BLaER1 treated with 17β-estradiol and CSF1 and Interleukin-3, amounts not matched to agents 10 nM and 100 nM (cell line): ENCODE measurements at regions not wholly inside any gene's neighbourhood (a gene's known extent, or its start where the extent isn't known, plus 50 kb on each side); places are given as distances from the start of the nearest gene placed in this dataset.
"Not testable (repeated sequence)": the region's sequence is repeated elsewhere in the genome, so short reads cannot be mapped to it uniquely, and the experiment has no call there.

ENCODE experiments used
- H3K27ac ChIP-seq, 11 experiments: shearing (Covaris generic); formaldehyde crosslinking; 2 replicates each; pipeline ENCODE4 v1.8.1; 2022
- H3K27me3 ChIP-seq, 11 experiments: shearing (Covaris generic); formaldehyde crosslinking; 2 replicates each; pipeline ENCODE4 v1.8.1; 2022
- H3K36me3 ChIP-seq, 11 experiments: shearing (Covaris generic); formaldehyde crosslinking; 2 replicates each; pipeline ENCODE4 v1.8.1; 2022
- H3K4me1 ChIP-seq, 10 experiments: shearing (Covaris generic); formaldehyde crosslinking; 2 replicates each; pipeline ENCODE4 v1.8.1; 2022
- H3K4me2 ChIP-seq, 11 experiments: shearing (Covaris generic); formaldehyde crosslinking; 2 replicates each; pipeline ENCODE4 v1.8.1; 2022
- H3K4me3 ChIP-seq, 10 experiments: shearing (Covaris generic); formaldehyde crosslinking; 2 replicates each; pipeline ENCODE4 v1.8.1; 2022
- H3K9ac ChIP-seq, 11 experiments: shearing (Covaris generic); formaldehyde crosslinking; 2 replicates each; pipeline ENCODE4 v1.8.1; 2022
- H3K9me3 ChIP-seq, 11 experiments: shearing (Covaris generic); formaldehyde crosslinking; replicated peaks in 1 of 11; 2 replicates each; pipeline ENCODE4 v1.8.1; 2022
- H4K20me1 ChIP-seq, 11 experiments: shearing (Covaris generic); formaldehyde crosslinking; 2 replicates each; pipeline ENCODE4 v1.8.1; 2022
- Cebpa-rat ChIP-seq, 11 experiments: shearing (Covaris generic); IDR thresholded peaks; 2 replicates each; pipeline ENCODE4 v1.8.1; 2022

- no peak for TF ChIP-seq Cebpa-rat (IDR thresholded peaks at IDR 0.05)
- Histone ChIP-seq H3K9me3 (no peaks in the 10 kb centered on the region), H4K20me1 (no peaks in the 10 kb centered on the region), H3K36me3 (no peaks in the 10 kb centered on the region), H3K9ac (no peak overlapping the region), H3K27ac (no peak overlapping the region), H3K4me3 (no peak overlapping the region), H3K4me2 (no peak overlapping the region), H3K4me1 (no peaks in the 10 kb centered on the region), H3K27me3 (no peaks in the 10 kb centered on the region)
Observed at GRCh38 chr16:5257462-5257861, 159.9 kb upstream of the EEF2KMT start.

GRCh38 chr16:5252791-5253190 lies 155.2 kb upstream of the EEF2KMT start:
- no peaks in the 10 kb centered on the region for H3K9me3 ChIP-seq
- TF ChIP-seq Cebpa-rat (IDR thresholded peaks at IDR 0.05) = no peak
- H3K36me3 ChIP-seq = no peaks in the 10 kb centered on the region
- no peak overlapping the region for H3K9ac ChIP-seq
- H3K4me2 ChIP-seq = no peak overlapping the region
- no peak overlapping the region for H3K27ac ChIP-seq
- H4K20me1 ChIP-seq = no peaks in the 10 kb centered on the region
- H3K4me3 ChIP-seq = no peak overlapping the region
- H3K27me3 ChIP-seq = no peaks in the 10 kb centered on the region
- H3K4me1 ChIP-seq = no peaks in the 10 kb centered on the region

- H3K36me3 ChIP-seq, H3K9ac ChIP-seq, H3K4me2 ChIP-seq, H3K9me3 ChIP-seq, H3K27me3 ChIP-seq, H3K4me3 ChIP-seq, H3K27ac ChIP-seq, H3K4me1 ChIP-seq, H4K20me1 ChIP-seq: not testable (repeated sequence)
Observed at GRCh38 chr16:5247403-5247802, 149.8 kb upstream of the EEF2KMT start.

DNA sequence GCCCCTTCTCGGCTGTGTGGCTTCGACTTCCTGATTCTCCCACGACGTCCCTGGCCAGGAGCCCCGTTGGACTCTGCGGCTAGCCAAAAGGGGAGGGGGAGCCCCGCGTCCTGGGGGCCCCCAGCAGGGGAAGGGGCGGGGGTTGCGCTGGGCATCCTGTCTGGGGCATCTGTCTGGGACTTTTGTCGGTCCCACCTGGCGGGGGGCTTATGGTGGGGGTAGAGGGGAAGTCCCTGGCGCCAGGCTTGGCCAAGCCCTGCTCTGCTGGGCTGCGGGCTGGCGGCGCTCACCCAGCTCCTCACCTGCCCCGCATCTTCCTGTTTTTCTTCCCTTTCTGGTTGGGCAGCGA lies 142.7 kb upstream of the EEF2KMT start:
- Histone ChIP-seq H3K27me3 (peaks cover 12 to 34% (median 22%) of the 10 kb centered on the region in 11 experiments), H3K4me2 (peak overlapping the region in 9 of 11 experiments; percentile 30 to 64 (median 50); a peak in 9 of 22 replicates), H3K4me3 (peak overlapping the region in 2 of 10 experiments; percentile 37 to 47; a peak in 1 of 20 replicates)
- not testable (repeated sequence) for H4K20me1 ChIP-seq, H3K36me3 ChIP-seq, H3K9ac ChIP-seq, H3K27ac ChIP-seq, H3K9me3 ChIP-seq, H3K4me1 ChIP-seq

- H4K20me1 ChIP-seq, H3K9ac ChIP-seq, H3K36me3 ChIP-seq, H3K27ac ChIP-seq, H3K9me3 ChIP-seq, H3K4me1 ChIP-seq: not testable (repeated sequence)
- H3K27me3 ChIP-seq = peaks cover 12 to 34% (median 22%) of the 10 kb centered on the region in 11 experiments
- peak overlapping the region in 7 of 10 experiments; percentile 27 to 55 (median 37); a peak in 8 of 20 replicates for H3K4me3 ChIP-seq
- H3K4me2 ChIP-seq = peak overlapping the region; percentile 31 to 64 (median 53); a peak in 17 of 22 replicates
Observed at GRCh38 chr16:5239472-5240277, 142.1 kb upstream of the EEF2KMT start.

DNA sequence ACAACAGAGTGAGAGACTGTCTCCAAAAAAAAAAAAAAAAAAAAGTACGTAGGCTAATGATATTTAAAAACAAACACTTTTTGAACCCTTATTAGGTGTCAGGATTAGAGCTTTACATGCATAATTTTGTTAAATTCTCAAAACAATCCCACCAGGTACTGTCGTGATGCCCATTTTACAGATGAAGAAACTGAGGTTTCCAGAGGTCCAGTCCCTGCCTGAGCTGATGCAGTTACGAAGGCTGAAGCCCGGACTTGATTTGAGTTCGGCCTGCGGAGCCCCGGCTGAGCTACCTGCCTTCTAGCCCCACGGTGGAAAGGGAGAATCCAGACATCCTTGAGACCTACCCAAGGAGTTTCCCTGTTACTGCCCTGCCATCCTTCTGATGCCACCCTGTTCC lies 137.5 kb upstream of the EEF2KMT start:
- Histone ChIP-seq H3K4me2 (no peak overlapping the region), H3K4me1 (peaks cover 0 to 6% (median 0%) of the 10 kb centered on the region in 10 experiments; a peak in 1 of 20 replicates), H3K4me3 (no peak overlapping the region), H3K9ac (no peak overlapping the region), H3K27ac (no peak overlapping the region), H4K20me1 (no peaks in the 10 kb centered on the region; a peak in 1 of 22 replicates), H3K36me3 (no peaks in the 10 kb centered on the region), H3K27me3 (peaks cover under 1 to 13% (median 7%) of the 10 kb centered on the region in 11 experiments; a peak in 20 of 22 replicates), H3K9me3 (peaks cover 0 to 6% (median 0%) of the 10 kb centered on the region in 11 experiments; a peak in 1 of 22 replicates)
- TF ChIP-seq Cebpa-rat (IDR thresholded peaks at IDR 0.05) = no peak

DNA sequence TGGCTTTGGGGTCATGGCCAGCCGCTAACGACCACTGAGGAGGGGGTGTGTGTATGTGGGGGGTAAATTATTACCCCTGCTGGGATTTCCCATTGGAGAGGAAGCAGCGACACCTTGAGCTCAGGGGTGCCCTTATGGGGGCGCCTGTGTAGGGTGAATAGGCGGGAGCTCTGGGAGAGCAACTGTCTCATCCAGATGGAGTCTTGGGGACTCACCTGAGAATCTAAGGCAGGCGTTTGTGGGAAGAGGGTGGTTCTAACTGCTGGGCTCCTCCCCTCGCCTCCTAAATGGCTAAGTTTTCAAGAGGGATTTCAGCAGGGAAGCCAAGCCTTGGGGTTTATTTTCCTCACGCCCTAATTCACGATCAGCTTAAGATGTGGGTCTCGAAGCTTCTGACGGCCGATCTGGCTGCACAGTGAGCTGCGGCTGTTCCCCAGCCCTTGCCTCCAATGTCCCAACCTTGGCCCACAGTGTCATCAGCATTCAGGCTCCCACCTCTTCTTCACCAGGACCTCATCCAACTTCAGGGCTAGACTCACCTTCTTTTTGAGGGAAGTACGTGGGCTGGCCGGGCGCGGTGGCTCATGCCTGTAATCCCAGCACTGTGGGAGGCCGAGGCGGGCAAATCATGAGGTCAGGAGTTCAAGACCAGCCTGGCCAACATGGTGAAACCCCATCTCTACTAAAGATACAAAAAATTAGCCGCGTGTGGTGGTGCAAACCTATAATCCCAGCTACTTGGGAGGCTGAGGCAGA lies 136.9 kb upstream of the EEF2KMT start:
- Histone ChIP-seq H3K9ac (no peak overlapping the region), H4K20me1 (no peaks in the 10 kb centered on the region; a peak in 2 of 22 replicates), H3K27ac (no peak overlapping the region), H3K9me3 (peaks cover 0 to 6% (median 0%) of the 10 kb centered on the region in 11 experiments; a peak in 1 of 22 replicates), H3K4me3 (no peak overlapping the region), H3K27me3 (peaks cover 0 to 8% (median 2%) of the 10 kb centered on the region in 11 experiments; a peak in 4 of 22 replicates), H3K4me1 (peaks cover 0 to 6% (median 0%) of the 10 kb centered on the region in 10 experiments; a peak in 1 of 20 replicates), H3K36me3 (no peaks in the 10 kb centered on the region), H3K4me2 (no peak overlapping the region)
- TF ChIP-seq Cebpa-rat (IDR thresholded peaks at IDR 0.05) = no peak

DNA sequence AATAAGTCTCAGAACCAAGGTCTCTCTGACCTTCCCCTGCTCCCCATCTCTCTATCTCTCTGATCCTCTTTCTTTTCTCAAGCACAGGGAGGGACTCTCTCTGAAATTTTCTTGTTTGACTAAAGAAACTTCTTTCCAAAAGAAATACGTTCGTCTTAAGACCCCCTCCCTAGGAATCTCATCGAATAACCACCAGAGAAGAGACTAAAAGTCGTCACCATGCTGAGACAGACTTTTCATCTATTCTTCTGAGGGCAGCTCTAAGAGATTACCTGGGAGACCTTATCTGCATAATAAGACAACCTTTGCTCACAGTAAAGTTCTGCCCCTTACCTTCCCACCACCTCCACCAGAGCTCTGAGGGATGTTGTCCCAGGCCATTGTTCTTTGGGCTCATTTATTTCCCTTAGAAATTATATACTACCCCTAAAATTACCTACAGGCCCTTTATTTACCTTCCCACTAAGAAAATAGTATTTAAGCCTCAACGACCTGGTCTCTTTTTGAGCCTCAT lies 133.7 kb upstream of the EEF2KMT start:
- Histone ChIP-seq H3K9me3 (peaks cover 0 to 6% (median 0%) of the 10 kb centered on the region in 11 experiments; a peak in 1 of 22 replicates), H3K9ac (no peak overlapping the region), H4K20me1 (peaks cover 0 to 4% (median 0%) of the 10 kb centered on the region in 11 experiments; a peak in 3 of 22 replicates), H3K4me2 (no peak overlapping the region), H3K4me3 (no peak overlapping the region), H3K36me3 (no peaks in the 10 kb centered on the region), H3K4me1 (peaks cover 0 to 6% (median 0%) of the 10 kb centered on the region in 10 experiments; a peak in 1 of 20 replicates), H3K27me3 (no peaks in the 10 kb centered on the region), H3K27ac (no peak overlapping the region)
- no peak for TF ChIP-seq Cebpa-rat (IDR thresholded peaks at IDR 0.05)

- no peak for TF ChIP-seq Cebpa-rat (IDR thresholded peaks at IDR 0.05)
- no peak overlapping the region for H3K4me3 ChIP-seq
- H3K27ac ChIP-seq = no peak overlapping the region
- H4K20me1 ChIP-seq = peaks cover 0 to 4% (median 0%) of the 10 kb centered on the region in 11 experiments; a peak in 2 of 22 replicates
- no peaks in the 10 kb centered on the region for H3K27me3 ChIP-seq
- H3K36me3 ChIP-seq = no peaks in the 10 kb centered on the region
- H3K4me1 ChIP-seq = peaks cover 0 to 6% (median 0%) of the 10 kb centered on the region in 10 experiments; a peak in 1 of 20 replicates
- no peak overlapping the region for H3K4me2 ChIP-seq
- no peak overlapping the region for H3K9ac ChIP-seq
- H3K9me3 ChIP-seq = peaks cover 0 to 6% (median 0%) of the 10 kb centered on the region in 11 experiments; a peak in 1 of 22 replicates
Observed at GRCh38 chr16:5228369-5228768, 130.8 kb upstream of the EEF2KMT start.
